A172 (cell line): ENCODE measurements at regions not wholly inside any gene's neighbourhood (a gene's known extent, or its start where the extent isn't known, plus 50 kb on each side); places are given as distances from the start of the nearest gene placed in this dataset.
"Not testable (repeated sequence)": the region's sequence is repeated elsewhere in the genome, so short reads cannot be mapped to it uniquely, and the experiment has no call there.

ENCODE experiments used
- DNase-seq: peaks from one replicate; pipeline ENCODE4 v3.0.0-alpha.2; 2015; ENCODE audit warnings: low spot score

DNA sequence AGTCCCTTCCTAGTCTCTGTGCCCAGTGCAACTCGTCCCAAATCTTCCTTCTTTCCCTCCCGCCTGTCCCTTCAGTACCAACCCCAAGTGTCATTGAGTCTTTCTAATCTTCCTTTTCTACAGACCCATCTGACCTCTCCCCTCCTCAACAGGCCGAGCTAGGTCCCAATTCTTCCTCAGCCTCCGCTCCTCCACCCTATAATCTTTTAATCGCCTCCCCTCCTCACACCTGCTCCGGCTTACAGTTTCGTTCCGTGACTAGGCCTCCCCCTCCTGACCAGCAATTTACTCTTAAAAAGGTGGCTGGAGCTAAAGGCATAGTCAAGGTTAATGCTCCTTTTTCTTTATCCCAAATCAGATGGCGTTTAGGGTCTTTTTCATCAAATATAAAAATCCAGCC, 123.1 kb upstream of the MAP2 start:
- DNase-seq: not testable (repeated sequence)

DNA sequence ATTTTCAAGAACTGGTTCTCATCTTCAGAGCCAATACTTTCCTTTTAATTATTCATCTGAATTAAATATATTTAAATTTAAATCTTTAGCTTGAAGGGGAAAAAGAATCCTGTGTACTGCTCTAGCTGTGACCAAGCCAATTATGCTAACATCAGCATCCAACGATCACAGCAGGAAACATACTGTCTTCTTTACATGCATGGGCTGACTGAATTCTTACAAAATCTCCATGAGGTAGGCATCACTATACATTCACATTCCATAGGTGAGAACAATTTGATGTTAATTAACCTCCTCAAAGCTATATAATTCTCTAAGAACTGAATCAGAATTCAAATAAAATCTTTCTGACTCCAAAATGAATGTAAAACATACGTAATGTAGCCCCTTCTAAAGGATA, 118.8 kb upstream of the MAP2 start:
- no peak for DNase-seq

DNA sequence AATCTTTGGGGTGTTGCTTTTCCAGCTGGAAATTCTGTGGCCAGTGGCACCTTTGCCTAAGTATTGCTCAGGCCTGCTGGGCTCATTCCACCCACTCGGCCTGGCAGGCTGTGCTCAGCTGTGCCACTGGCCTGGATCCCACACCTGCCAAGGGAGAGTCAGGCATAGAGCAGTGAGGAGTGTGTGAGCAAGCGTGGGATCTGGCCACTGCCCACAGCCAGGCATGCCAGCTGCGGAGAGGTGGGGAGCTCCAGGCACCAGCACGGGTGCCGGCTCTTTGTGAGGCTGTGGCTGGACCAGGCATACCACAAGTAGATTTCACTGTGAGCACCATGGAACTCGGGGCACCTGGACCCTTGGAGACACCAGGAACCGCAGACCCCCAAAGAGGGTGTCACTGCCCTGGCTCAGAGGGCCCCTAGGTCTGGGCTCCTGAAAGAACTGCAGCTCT, 118.1 kb upstream of the MAP2 start:
- no peak for DNase-seq

DNA sequence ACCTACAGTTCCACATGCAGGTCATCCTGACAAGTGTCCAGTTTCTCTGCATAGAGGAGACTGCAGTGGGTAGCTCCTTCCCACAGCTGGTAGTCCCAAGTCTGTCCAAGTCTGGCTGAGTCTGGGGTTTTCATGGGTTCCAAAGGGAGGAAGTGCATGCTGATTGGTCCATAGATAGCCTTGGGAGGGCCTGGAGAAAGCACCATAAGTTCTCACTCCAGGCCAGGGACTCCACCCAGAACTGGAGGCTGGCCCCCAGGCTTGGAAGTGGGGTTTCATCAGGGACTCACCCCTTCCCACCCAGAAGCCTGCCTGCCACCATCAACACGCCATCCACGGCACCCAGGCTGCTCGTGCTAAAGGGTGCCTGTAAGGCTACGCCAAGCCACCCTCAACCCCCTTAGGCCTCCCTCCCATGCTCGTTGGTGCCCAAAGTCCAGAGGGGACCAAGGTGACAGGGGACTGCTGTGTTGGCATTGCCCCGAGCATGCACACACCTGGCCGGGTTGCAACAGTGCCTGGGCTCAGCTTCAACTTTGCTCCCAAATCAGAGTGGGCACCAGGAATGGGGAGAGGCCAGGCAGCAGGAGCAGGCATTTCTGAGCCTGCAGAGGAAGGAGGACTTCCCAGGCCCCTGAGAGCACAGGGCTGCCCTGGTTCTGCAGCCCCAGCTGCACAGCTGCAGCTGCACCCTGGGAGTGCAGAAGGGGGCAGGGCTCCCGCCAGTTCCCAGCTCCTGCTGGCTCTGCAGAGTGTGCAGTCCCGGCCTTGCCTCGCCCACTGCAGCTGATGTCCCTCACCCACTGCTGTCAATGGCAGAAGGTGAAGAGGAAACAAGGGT, 116.5 kb upstream of the MAP2 start:
- no peak for DNase-seq

DNA sequence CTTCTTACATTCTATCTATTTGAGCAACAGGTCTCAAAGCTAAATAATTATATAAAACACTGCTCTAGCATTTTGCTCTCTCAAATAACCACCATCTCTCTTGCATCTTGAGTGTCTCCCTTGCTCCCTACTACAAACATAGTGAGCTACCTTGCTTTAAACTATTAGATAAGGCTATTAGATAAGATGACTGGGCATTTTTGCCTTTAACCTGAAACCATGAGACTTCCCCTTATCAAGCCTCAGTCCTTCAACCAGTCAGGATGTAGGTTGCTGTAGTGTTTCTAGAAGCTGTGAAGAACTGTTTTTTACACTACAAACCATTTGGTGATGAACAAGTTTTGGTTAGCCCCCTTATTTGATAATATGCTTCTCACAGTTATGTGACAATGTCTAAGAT, 115.4 kb upstream of the MAP2 start:
- DNase-seq: no peak

DNA sequence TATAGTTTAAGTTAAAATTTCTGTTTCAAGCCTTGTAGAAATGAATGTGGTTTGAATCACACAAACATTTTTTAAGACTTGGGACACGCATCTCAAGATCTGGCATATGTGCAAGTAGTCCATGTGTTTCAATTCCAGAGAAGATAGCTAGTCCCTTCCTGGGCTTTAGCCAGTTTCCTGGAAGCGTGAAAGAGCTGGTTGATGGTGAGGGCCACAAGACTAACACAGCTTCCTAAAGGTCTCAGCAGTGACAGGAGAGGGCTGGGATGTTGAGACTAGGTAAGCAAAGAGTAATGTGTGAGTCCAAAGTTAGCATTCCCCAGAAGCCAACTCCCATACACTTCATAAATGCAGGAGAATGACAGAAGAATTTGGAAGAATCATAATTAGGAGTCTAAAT, 111.9 kb upstream of the MAP2 start:
- DNase-seq: no peak

DNA sequence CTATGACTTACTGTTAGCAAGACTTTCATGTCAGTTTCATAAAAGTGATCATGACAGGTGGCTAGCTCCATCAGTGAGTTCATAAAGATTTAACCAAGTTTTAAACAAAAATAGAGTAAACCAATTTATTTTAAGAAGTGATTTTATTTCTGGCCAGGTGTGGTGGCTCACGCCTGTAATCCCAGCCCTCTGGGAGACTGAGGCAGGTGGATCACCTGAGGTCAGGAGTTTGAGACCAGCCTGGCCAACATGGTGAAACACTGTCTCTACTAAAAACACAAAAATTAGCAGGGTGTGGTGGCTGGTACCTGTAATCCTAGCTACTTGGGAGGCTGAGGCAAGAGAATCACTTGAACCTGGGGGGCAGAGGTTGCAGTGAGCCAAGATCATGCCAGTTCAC, 111.4 kb upstream of the MAP2 start:
- not testable (repeated sequence) for DNase-seq

DNA sequence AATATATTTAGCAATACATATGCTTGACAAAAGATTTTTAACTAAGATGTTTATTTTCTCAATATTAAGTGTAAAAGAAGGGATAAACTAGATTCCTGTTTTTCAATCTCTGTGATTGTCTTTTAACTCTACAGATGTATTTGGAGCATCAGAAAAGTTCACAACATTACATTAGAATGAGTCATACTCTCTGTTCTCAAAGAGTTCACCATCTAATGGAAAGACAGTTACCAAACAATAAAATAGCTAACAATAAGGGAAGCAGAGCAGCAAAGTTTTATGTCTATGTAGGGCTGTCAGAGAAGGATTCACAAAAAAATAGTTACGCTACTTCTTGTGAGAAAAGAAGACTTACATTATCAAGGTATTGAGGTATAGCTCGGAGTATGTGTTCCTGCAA, 109.2 kb upstream of the MAP2 start:
- peak; percentile 15 for DNase-seq

DNA sequence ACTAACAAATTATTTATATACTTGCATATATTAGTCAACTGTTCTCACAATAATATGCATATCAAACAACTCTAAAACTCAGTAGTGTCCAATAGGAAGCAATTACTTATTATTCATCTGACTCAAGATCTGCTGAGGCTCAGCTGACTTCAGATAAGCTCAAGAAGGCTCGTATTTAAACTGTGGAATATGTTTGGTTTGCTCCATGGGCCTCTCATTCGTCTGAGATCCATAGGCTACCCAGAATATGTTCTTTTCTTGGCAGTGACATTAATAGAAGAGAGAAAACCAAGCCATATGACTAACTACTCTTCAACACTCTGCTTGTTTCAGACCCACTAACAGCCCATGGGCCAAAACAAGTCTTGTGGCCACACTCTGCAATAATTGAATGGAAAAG, 107.7 kb upstream of the MAP2 start:
- no peak for DNase-seq

DNA sequence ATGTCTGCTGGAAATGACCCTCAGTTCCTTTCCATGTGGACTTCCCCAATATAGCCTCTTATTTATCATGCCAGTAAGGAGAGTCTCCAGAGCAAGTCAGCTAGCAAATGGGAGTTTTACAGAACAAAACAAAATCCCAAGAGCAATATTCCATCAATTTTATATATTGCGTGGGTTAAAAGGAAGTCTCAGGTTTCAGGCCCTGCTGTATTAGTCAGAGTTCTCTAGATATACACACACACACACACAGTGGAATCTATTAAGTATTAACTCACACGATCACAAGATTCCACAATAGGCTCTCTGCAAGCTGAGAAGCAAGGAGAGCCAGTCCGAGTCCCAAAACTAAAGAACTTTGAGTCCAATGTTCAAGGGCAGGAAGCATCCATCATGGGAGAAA, 102.8 kb upstream of the MAP2 start:
- DNase-seq: no peak

DNA sequence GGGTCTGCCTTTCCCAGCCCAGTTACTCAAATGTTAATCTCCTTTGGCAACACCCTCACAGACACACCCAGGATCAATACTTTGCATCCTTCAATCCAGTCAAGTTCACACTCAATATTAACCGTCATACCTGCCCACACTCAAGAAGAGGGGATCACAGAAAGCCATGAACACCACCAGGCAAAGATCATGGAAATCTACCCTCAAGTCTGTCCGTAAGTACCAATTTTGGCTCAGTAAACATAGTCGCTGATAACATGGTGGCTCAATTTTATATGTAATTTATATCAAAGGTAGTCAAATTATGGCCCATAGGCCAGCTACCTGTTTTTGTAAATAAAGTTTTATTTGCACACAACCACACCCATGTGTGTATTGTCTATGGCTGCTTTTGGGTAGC, 102.3 kb upstream of the MAP2 start:
- DNase-seq: no peak

DNA sequence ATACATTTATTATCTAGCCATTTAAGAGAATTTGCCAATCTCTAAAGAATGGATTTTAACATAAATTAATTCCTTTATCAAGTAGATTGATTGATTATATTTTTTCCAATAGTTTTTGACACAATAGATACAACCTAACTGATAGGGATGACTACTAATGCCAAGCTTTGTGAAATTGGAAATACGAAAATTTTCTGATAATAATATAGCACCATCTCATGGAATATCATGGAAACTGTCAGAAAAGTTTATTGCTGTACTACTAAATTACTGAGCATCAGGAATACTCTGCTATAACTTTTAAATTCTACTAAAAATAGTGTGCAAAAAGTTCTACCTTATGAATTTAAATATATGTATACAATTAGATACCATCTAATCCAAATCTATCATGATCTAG, 101.8 kb upstream of the MAP2 start:
- no peak for DNase-seq

DNA sequence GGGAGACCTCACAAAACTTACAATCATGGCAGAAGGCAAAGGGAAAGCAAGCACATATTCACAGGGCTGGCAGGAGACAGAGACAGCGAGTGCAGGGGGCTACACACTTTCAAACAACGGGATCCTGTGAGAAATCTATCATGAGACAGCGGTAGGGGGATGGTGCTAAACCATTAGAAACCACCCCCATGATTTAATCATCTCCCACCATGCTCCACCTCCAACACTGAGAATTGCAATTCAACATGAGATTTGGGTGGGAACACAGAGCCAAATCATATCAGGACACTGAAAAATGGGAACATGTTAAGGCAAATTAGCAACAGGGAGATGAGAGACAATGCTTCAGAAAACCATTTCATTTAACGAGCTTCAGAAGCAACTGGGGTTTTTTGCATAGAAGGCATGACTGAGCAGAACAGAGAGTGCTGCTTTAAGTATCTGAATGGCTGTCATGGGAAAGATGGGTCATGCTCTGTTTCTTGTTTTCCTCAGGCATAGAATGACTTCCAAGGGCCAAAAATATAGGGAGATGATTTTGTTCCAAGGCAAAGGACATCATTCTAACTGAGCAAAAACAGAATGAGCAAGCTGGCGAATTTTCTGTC, 100.8 kb upstream of the MAP2 start:
- DNase-seq: no peak

DNA sequence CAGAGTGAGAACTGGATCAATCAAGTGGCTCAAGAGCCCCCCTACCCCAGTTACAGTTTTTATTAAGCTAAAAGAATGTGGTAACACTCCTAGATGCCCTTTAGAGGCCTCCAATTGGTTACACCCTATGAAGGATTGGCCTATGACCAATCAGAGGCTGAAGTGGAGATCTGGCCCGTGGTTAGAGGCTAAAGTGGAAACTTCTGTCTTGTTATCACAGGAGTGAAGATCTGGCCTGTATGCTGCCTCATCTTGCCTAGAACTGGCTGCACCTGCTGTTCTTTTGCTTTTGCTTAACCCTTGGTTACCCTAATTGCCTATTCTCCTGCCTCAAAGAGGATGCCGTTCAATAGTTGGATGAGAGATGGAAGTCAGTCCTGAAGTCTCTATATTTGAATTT, 100.1 kb upstream of the MAP2 start:
- DNase-seq: no peak

DNA sequence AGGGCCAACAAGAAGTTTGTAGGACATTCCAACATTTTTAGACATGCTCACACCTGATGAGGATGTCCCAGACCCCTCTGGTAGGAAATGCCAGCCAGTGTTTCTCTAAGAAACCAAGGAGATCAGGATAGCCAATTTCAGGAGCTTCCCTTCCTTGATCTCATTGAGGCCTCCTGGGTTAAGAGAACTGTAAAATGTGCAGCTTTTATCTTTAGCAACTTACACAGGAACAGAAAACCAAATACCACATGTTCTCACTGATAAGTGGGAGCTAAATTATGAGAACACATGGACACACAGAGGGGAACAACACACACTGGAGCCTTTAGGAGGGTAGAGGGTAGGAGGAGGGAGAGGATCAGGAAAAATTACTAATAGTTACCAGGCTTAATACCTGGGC, 99.6 kb upstream of the MAP2 start:
- DNase-seq: no peak

DNA sequence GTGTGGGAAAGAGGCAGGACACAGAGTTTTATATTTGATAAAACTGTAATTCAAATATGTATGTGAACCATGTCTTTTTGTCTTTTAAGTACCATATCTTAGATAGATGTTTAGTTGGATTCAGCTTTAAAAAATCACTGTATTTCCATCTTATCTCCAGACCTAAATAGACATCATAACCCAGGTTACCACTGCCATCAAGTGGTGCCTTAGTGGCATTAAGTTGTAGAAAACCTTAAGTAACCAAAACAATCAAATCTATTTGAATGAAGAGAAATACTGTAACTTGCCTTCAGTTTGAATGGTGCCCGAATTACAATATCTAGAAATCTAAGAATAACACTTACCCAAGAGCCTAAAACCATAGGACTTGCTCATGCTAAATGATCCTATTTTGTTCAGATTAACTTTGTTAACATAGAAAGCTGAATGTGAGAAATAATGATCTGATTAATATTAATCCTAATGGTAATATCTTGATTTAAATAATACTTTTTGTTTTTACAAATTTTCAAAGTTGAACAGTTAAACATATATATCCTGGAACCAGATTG, 92.5 kb upstream of the MAP2 start:
- peak; percentile 64 for DNase-seq

DNA sequence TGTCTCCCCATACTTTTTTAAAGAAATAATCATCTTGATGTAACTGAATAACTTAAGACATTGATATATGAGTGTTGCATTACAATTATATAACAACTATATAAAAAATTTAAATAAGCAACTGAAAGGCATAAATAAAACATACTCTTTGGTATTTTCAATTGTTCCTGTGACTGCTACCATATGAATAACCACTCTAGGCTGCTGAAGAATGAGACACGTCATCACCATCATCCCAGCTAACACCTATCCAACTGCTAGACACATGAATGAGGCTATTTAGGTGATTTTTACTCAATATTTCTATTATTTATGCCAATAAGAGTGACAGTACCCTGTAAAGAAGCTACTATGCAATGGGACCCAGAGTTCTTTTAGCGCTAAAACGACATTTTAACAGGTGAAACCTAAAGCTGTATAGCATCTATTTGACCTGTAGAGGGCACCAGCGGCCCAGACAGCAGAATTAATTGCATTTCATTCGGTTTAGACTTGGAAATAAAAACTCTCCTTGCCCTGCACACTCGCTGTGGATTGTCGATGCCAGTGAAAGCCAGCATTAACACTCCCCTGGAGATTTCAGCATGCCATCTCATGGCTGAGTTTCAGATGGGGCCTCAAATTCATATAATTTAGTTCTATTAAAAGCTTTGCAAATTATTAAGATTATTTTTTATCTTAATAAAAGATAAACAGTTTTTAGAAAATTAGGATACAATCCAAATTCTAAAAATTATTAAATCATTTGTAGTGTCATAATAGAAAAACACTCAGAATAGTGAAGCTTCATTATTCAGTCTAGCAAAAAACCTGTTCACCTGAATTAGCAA, 89.4 kb upstream of the MAP2 start:
- DNase-seq: peak; percentile 87

DNA sequence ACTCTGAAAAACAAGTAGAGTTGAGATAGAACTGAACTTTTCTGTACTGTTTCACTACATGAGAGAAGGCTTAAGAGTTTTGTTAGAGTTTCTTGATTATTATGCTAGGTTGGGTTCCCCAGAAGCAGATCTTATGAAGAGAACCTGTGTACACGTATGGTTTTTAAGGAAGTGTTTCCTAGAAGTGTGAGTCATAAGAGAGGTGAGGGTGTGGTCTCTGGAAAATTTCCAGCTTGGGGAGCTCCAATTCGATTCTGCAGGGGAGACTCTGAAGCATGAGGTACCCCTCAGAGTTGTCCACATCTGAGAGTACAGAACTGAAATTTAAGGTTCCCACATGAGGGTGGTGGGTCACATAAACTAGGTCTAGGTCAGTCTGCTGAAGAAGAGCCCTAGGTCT, 83.3 kb upstream of the MAP2 start:
- no peak for DNase-seq

DNA sequence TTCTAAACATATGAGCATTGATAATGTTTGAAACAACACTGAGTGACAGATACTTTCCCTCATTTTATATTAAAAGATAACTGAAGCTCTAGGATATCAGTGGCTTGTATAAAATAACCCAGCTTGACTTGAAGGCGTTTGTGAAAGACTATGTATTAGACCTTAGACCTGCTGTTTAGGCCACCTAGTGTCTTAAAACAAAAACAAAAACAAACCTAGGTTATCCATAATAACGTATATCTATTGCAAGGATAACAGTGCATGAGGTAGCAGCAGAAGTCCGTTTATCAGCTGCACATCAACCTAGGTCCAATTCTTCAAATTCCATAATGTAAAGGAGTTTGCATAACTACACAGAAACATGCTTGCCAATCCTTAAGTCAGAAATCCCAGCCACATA, 79.5 kb upstream of the MAP2 start:
- DNase-seq: no peak

DNA sequence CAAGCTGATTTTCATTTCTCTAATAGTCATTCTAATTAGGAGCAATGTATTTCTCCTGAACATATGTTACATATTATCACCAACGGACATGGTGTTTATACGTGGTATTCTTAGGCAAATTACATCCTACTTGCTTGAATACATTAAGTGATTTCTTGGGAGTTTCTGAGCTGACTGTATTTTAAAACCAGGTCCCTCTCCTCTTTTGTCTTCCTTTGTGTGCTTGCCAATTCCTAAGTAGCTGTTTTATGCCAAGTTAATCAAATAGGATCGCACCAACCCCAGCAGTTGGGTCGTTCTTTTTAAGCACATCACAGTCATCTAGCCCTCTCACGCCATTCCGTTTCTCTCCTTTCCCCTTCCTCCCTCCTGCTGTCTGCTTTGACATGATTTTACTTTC, 75.4 kb upstream of the MAP2 start:
- no peak for DNase-seq

DNA sequence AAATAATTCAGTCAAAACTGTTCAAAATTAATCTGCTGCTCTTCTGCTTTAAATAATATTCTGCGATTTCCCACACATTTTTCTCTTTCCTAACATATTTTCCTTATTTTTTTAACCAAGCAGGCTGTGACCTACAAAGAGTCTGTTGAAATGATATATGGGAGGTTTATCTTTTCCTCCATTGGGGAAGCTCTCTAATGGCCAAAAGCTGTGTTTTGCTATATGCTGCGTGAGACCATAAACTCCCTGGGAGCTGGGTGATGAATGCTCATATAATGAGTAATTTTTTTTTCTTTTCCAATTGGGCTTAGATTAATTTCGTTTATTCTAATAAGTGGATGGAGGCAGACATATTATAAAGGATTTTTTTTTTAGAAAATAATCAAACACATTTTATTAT, 72.2 kb upstream of the MAP2 start:
- DNase-seq: peak; percentile 13

DNA sequence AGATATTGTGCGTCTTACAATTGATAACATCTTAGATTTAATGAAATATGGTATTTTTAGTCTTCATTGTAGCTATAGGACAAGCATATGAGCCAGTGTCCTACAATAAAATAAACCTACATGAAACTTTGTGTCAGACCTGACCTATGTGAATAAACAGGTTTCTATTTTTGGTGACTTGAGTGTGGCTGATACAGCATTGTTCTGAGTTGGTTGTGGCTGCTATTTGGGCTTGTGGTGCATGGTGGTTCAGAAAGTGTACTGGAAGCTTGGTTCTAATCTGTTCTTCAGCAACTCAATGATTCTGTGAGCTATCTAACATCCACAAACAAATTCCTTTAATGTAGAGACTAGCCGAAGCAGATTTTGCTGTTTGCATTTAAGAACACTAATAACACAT, 64.9 kb upstream of the MAP2 start:
- no peak for DNase-seq
